ENCODE measurements at regions not wholly inside any gene's neighbourhood (a gene's known extent, or its start where the extent isn't known, plus 50 kb on each side); places are given as distances from the start of the nearest gene placed in this dataset.
"Not testable (repeated sequence)": the region's sequence is repeated elsewhere in the genome, so short reads cannot be mapped to it uniquely, and the experiment has no call there.

DNA sequence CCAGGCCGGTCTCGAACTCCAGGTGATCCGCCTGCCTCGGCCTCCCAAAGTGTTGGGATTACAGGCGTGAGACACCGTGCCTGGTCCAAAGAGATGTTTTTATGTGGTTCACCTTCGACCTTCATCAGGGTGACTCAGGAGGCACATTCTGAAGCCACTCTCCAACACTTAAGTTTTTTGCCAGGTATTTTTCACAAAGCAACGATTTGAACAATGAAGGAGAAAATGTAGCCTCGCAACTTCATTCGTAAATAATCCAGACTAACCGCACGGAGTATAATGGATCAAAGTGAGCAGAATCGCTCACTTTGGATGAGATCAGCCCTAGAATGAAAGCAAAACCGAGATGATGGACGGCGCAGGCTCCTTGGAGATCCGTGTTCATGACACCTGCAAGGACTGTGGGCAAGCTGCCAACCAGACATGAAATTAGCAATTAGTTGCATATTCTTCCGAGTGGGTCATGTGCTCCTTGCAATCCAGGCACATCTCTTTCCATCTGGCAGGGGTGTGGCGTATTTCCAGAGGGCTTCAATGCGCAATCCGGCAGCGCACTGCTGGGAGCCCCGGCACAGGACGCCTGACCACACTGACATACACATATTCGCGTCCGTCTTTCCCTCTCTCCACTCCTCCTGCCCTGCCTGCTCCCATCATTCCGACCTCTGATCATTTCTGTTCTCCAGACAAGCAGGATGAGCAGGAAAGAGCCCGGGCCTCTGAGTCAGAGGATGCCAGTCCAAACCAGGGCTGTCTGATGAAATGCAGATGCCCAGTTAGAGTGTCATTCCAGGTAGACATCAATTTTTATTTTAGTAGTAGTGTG is 148.4 kb downstream of the KLF6 start:
- Histone ChIP-seq H3K4me3 (no peak overlapping the region), H3K27me3 (no peaks in the 10 kb centered on the region), H3K36me3 (no peaks in the 10 kb centered on the region), H3K27ac (no peak overlapping the region), H3K9me3 (peaks cover 0 to 3% (median 0%) of the 10 kb centered on the region in 11 donors), H3K4me1 (no peaks in the 10 kb centered on the region)
- ATAC-seq, result no peak
- 94 to 96% methylated on average over 29 of the region's 29 CpGs for WGBS, 2 donors
- DNase-seq, result no peak
- intact Hi-C loops (cut with DNase I), result loop anchor here in 1 of 10 donors (10.0 kb wide), 1 partner anchor 192 kb away; no protein-coding TSS in a partner anchor
- TF ChIP-seq, protein P1, sequence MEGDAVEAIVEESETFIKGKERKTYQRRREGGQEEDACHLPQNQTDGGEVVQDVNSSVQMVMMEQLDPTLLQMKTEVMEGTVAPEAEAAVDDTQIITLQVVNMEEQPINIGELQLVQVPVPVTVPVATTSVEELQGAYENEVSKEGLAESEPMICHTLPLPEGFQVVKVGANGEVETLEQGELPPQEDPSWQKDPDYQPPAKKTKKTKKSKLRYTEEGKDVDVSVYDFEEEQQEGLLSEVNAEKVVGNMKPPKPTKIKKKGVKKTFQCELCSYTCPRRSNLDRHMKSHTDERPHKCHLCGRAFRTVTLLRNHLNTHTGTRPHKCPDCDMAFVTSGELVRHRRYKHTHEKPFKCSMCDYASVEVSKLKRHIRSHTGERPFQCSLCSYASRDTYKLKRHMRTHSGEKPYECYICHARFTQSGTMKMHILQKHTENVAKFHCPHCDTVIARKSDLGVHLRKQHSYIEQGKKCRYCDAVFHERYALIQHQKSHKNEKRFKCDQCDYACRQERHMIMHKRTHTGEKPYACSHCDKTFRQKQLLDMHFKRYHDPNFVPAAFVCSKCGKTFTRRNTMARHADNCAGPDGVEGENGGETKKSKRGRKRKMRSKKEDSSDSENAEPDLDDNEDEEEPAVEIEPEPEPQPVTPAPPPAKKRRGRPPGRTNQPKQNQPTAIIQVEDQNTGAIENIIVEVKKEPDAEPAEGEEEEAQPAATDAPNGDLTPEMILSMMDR (IDR thresholded peaks at IDR 0.05), result no peak

DNA sequence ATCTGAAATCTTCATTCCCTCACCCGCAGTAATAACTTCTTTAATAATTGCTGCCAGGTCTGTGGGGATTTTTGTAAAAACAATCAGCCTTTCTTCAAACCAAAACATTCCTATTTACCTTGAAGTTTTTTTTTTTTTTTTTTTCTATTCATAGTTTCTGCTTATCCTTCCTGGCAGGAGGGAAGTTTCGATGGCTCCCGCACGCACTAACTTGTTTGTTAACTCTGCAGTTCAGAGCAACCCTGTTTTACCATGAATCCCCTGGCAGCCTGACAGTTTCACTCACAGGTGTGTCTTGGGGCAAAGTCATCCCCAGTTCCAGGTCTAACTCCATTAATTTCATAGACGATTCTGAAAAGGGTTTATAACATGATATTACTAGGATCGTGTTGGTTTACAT is 149.3 kb downstream of the KLF6 start:
- Histone ChIP-seq H3K9me3 (peaks cover 0 to 3% (median 0%) of the 10 kb centered on the region in 11 donors), H3K27ac (no peak overlapping the region), H3K4me1 (no peaks in the 10 kb centered on the region), H3K4me3 (no peak overlapping the region), H3K27me3 (no peaks in the 10 kb centered on the region), H3K36me3 (no peaks in the 10 kb centered on the region)
- DNase-seq (no peak), ATAC-seq (no peak)
- TF ChIP-seq, protein P1 (IDR thresholded peaks at IDR 0.05), result no peak
- intact Hi-C loops (cut with DNase I), result loop anchor here in 1 of 10 donors (10.0 kb wide), 1 partner anchor 191 kb away; no protein-coding TSS in a partner anchor
- WGBS, 2 donors, result 62 to 74% methylated on average over 6 of the region's 6 CpGs

DNA sequence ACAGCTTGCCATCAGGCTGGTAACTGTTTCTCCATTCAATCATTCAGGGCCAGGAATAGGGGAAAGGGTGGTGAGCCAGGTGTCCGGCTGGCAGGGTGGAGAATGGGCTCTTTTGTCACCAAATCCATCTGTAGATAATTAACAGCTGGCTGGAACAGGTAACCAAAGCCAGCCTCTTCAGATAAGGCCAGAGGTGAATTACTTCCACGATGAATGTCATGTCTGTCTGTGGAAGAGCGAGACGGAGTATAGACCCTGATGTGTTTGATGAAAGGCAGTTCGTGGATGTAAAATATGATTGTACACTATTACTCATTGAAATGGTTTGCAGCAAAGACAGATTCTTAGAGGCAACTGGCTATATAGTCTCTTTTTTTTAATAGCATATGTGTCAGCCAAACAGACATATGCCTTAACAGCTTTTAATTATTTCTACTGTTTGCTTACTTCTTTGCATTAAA is 149.8 kb downstream of the KLF6 start:
- TF ChIP-seq, protein P1 (IDR thresholded peaks at IDR 0.05), result no peak
- DNase-seq, result no peak

DNA sequence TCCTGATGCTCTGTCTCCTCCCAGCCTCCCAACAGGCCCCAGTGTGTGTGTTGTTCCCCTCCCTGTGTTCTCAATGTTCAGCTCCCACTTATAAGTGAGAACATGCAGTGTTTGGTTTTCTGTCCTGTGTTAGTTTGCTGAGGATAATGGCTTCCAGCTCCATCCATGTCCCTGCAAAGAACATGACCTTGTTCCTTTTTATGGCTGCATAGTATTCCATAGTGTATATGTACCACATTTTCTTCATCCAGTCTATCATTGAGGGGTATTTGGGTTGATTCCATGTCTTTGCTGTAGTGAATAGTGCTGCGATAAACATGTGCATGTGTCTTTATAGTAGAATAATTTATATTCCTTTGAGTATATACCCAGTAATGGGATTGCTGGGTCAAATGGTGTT is 150.4 kb downstream of the KLF6 start:
- WGBS, 2 donors, result 98% methylated on average over 1 of the region's 1 CpG
- H3K27me3 ChIP-seq, H3K4me3 ChIP-seq, ATAC-seq, H3K27ac ChIP-seq, H3K36me3 ChIP-seq, H3K4me1 ChIP-seq, DNase-seq, H3K9me3 ChIP-seq: not testable (repeated sequence)
- intact Hi-C loops (cut with DNase I), result loop anchor here in 1 of 10 donors (10.0 kb wide), 1 partner anchor 190 kb away; no protein-coding TSS in a partner anchor

More for the DNA sequence above, 149.8 kb downstream of the KLF6 start:
- no peak for ATAC-seq
- WGBS, 2 donors, result 91 to 92% methylated on average over 5 of the region's 5 CpGs
- Histone ChIP-seq H3K27me3 (no peaks in the 10 kb centered on the region), H3K9me3 (peaks cover 0 to 3% (median 0%) of the 10 kb centered on the region in 11 donors), H3K36me3 (no peaks in the 10 kb centered on the region), H3K4me1 (no peaks in the 10 kb centered on the region), H3K4me3 (no peak overlapping the region), H3K27ac (no peak overlapping the region)
- intact Hi-C loops (cut with DNase I), result loop anchor here in 1 of 10 donors (10.0 kb wide), 1 partner anchor 190 kb away; no protein-coding TSS in a partner anchor
